ENCODE measurements at regions not wholly inside any gene's neighbourhood (a gene's known extent, or its start where the extent isn't known, plus 50 kb on each side); places are given as distances from the start of the nearest gene placed in this dataset.

- Histone ChIP-seq H3K18ac (ENCODE audit: insufficient read length, low read depth, low read length) (no peak overlapping the region), H3K4ac (ENCODE audit: low read depth, low read length) (no peak overlapping the region), H2BK120ac (ENCODE audit: low read depth, low read length, poor library complexity, severe bottlenecking) (no peak overlapping the region), H2BK20ac (ENCODE audit: low read depth, low read length, poor library complexity, severe bottlenecking) (no peak overlapping the region), H3K4me2 (ENCODE audit: insufficient read depth, insufficient read length, low read length) (no peak overlapping the region), H3K27ac (ENCODE audit: insufficient read length, low read depth, low read length) (no peak overlapping the region), H2AFZ (ENCODE audit: low read length) (no peak overlapping the region), H4K5ac (ENCODE audit: insufficient read length, low read depth, low read length) (no peak overlapping the region), H3K9ac (ENCODE audit: extremely low read depth, insufficient read length, low read length) (no peak overlapping the region), H3K4me1 (ENCODE audit: insufficient read depth, low read length) (no peaks in the 10 kb centered on the region), H4K91ac (ENCODE audit: insufficient read length, low read depth, low read length) (no peak overlapping the region), H2AK5ac (ENCODE audit: insufficient read length, low read length) (no peak overlapping the region), H2BK15ac (ENCODE audit: low read depth, low read length) (no peak overlapping the region), H4K8ac (replicated peaks; ENCODE audit: insufficient read length, low read depth, low read length) (no peak overlapping the region), H3K79me2 (ENCODE audit: insufficient read depth, low read length) (no peaks in the 10 kb centered on the region), H2BK5ac (ENCODE audit: insufficient read length, low read length) (no peak overlapping the region), H4K20me1 (ENCODE audit: control insufficient read depth, insufficient read depth, insufficient read length) (no peaks in the 10 kb centered on the region), H3T11ph (ENCODE audit: low read length) (no peak overlapping the region), H3K14ac (ENCODE audit: insufficient read depth, low read length) (no peak overlapping the region), H3K79me1 (ENCODE audit: insufficient read depth, low read depth, low read length, poor library complexity, severe bottlenecking) (no peaks in the 10 kb centered on the region), H2BK12ac (ENCODE audit: insufficient read length, low read depth, low read length) (no peak overlapping the region), H3K23ac (ENCODE audit: insufficient read length, low read depth, low read length) (no peak overlapping the region), H3K27me3 (ENCODE audit: insufficient read depth, low read length) (no peaks in the 10 kb centered on the region), H3K23me2 (ENCODE audit: insufficient read length, low read depth, low read length, poor library complexity, severe bottlenecking) (no peaks in the 10 kb centered on the region), H3K56ac (ENCODE audit: insufficient read length, low read depth, low read length) (no peak overlapping the region), H3K9me3 (ENCODE audit: control insufficient read depth, low read depth, low read length) (no peaks in the 10 kb centered on the region)
- no peak overlapping the region for H3K27ac Mint-ChIP-seq
- TF ChIP-seq, protein P1, sequence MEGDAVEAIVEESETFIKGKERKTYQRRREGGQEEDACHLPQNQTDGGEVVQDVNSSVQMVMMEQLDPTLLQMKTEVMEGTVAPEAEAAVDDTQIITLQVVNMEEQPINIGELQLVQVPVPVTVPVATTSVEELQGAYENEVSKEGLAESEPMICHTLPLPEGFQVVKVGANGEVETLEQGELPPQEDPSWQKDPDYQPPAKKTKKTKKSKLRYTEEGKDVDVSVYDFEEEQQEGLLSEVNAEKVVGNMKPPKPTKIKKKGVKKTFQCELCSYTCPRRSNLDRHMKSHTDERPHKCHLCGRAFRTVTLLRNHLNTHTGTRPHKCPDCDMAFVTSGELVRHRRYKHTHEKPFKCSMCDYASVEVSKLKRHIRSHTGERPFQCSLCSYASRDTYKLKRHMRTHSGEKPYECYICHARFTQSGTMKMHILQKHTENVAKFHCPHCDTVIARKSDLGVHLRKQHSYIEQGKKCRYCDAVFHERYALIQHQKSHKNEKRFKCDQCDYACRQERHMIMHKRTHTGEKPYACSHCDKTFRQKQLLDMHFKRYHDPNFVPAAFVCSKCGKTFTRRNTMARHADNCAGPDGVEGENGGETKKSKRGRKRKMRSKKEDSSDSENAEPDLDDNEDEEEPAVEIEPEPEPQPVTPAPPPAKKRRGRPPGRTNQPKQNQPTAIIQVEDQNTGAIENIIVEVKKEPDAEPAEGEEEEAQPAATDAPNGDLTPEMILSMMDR (conservative IDR thresholded peaks at IDR 0.05) = no peak
- H3K4me3 Mint-ChIP-seq = no peak overlapping the region; a peak in 1 of 5 replicates
- no peak for DNase-seq
- H3K36me3 Mint-ChIP-seq (ENCODE audit: insufficient read depth in 1 of 3, low read depth in 3 of 3) = no peaks in the 10 kb centered on the region
- WGBS (ENCODE audit: extremely low coverage, insufficient read length, low lambda C conversion rate) = no CpG with 5 or more reads among the region's 6 CpGs
- no peaks in the 10 kb centered on the region for H3K9me3 Mint-ChIP-seq
- peaks cover 5 to 6% of the 10 kb centered on the region in 2 experiments; a peak in 2 of 4 replicates for H3K4me1 Mint-ChIP-seq
- no peaks in the 10 kb centered on the region for H3K27me3 Mint-ChIP-seq (ENCODE audit: low read depth)
Observed at GRCh38 chr21:32064281-32064910, 191.6 kb downstream of the HUNK start.
